Central memory CD8-positive, alpha-beta T cell (primary cell): ENCODE measurements at regions not wholly inside any gene's neighbourhood (a gene's known extent, or its start where the extent isn't known, plus 50 kb on each side); places are given as distances from the start of the nearest gene placed in this dataset.

Experiments
- ATAC-seq: fragments of 150-1000 bp; cut with Tn5 transposase; replicated peaks from 2 replicates; pipeline ENCODE4 v1.10.0; 2022; ENCODE audit warnings: mild to moderate bottlenecking, moderate FRiP score, moderate number of reproducible peaks; ENCODE audit not compliant: poor library complexity, severe bottlenecking; ENCODE audit errors: extremely low read depth
- DNase-seq, 2 donors: peaks; one replicate each; pipeline ENCODE4 v3.0.0; 2021; ENCODE audit warnings: low spot score in 2 of 2
- H3K27ac Mint-ChIP-seq: one replicate; pipeline ENCODE4 v1.8.0; 2022; ENCODE audit warnings: low read depth, mild to moderate bottlenecking, moderate library complexity, mixed read lengths
- H3K27me3 Mint-ChIP-seq: one replicate; pipeline ENCODE4 v1.8.0; 2022; ENCODE audit warnings: mixed read lengths
- H3K36me3 Mint-ChIP-seq: one replicate; pipeline ENCODE4 v1.8.0; 2022; ENCODE audit warnings: mild to moderate bottlenecking, moderate library complexity, mixed read lengths; ENCODE audit not compliant: insufficient read depth
- H3K4me1 Mint-ChIP-seq: one replicate; pipeline ENCODE4 v1.8.0; 2022; ENCODE audit warnings: mixed read lengths
- H3K4me3 Mint-ChIP-seq: one replicate; pipeline ENCODE4 v1.8.0; 2022; ENCODE audit warnings: mild to moderate bottlenecking, moderate library complexity, mixed read lengths
- H3K9me3 Mint-ChIP-seq: one replicate; pipeline ENCODE4 v1.8.0; 2022; ENCODE audit warnings: mixed read lengths

- H3K4me1 Mint-ChIP-seq: no peaks in the 10 kb centered on the region
- H3K9me3 Mint-ChIP-seq: no peaks in the 10 kb centered on the region
- no peak overlapping the region for H3K4me3 Mint-ChIP-seq
- DNase-seq (no peak), ATAC-seq (no peak)
- no peaks in the 10 kb centered on the region for H3K36me3 Mint-ChIP-seq
- H3K27me3 Mint-ChIP-seq: no peaks in the 10 kb centered on the region
- no peak overlapping the region for H3K27ac Mint-ChIP-seq
Observed at GRCh38 chr4:141390571-141390970, 169.9 kb downstream of the ZNF330 start.

GRCh38 chr4:141391293-141391692 lies 170.6 kb downstream of the ZNF330 start:
- no peak overlapping the region for H3K4me3 Mint-ChIP-seq
- ATAC-seq (no peak), DNase-seq (no peak)
- H3K27ac Mint-ChIP-seq: no peak overlapping the region
- H3K9me3 Mint-ChIP-seq: no peaks in the 10 kb centered on the region
- no peaks in the 10 kb centered on the region for H3K36me3 Mint-ChIP-seq
- H3K27me3 Mint-ChIP-seq: no peaks in the 10 kb centered on the region
- H3K4me1 Mint-ChIP-seq: no peaks in the 10 kb centered on the region

- Mint-ChIP-seq H3K4me3 (no peak overlapping the region), H3K9me3 (no peaks in the 10 kb centered on the region), H3K4me1 (no peaks in the 10 kb centered on the region), H3K36me3 (no peaks in the 10 kb centered on the region), H3K27me3 (no peaks in the 10 kb centered on the region), H3K27ac (no peak overlapping the region)
- no peak for DNase-seq
- no peak for ATAC-seq
Observed at GRCh38 chr4:141391771-141392170, 171.1 kb downstream of the ZNF330 start.

- ATAC-seq (no peak), DNase-seq (no peak)
- no peaks in the 10 kb centered on the region for H3K27me3 Mint-ChIP-seq
- H3K4me3 Mint-ChIP-seq: no peak overlapping the region
- H3K27ac Mint-ChIP-seq: no peak overlapping the region
- no peaks in the 10 kb centered on the region for H3K4me1 Mint-ChIP-seq
- H3K9me3 Mint-ChIP-seq: no peaks in the 10 kb centered on the region
- peaks cover 1% of the 10 kb centered on the region for H3K36me3 Mint-ChIP-seq
Observed at GRCh38 chr4:141395246-141395830, 174.6 kb downstream of the ZNF330 start.

- H3K27me3 Mint-ChIP-seq: no peaks in the 10 kb centered on the region
- no peak overlapping the region for H3K27ac Mint-ChIP-seq
- peaks cover 1% of the 10 kb centered on the region for H3K36me3 Mint-ChIP-seq
- DNase-seq (no peak), ATAC-seq (no peak)
- H3K9me3 Mint-ChIP-seq: no peaks in the 10 kb centered on the region
- H3K4me3 Mint-ChIP-seq: no peak overlapping the region
- no peaks in the 10 kb centered on the region for H3K4me1 Mint-ChIP-seq
Observed at GRCh38 chr4:141395919-141396318, 175.2 kb downstream of the ZNF330 start.

- H3K36me3 Mint-ChIP-seq: peaks cover 1% of the 10 kb centered on the region
- ATAC-seq (no peak), DNase-seq (no peak)
- H3K9me3 Mint-ChIP-seq: no peaks in the 10 kb centered on the region
- H3K4me3 Mint-ChIP-seq: no peak overlapping the region
- H3K27me3 Mint-ChIP-seq: no peaks in the 10 kb centered on the region
- H3K4me1 Mint-ChIP-seq: no peaks in the 10 kb centered on the region
- H3K27ac Mint-ChIP-seq: no peak overlapping the region
Observed at GRCh38 chr4:141402712-141403111, 182.0 kb downstream of the ZNF330 start.

GRCh38 chr4:141403782-141404181 lies 183.1 kb downstream of the ZNF330 start:
- no peaks in the 10 kb centered on the region for H3K4me1 Mint-ChIP-seq

GRCh38 chr4:141406237-141406636 lies 185.5 kb downstream of the ZNF330 start:
- DNase-seq: no peak
- no peaks in the 10 kb centered on the region for H3K4me1 Mint-ChIP-seq
- H3K27me3 Mint-ChIP-seq: no peaks in the 10 kb centered on the region
- no peaks in the 10 kb centered on the region for H3K36me3 Mint-ChIP-seq
- no peak overlapping the region for H3K27ac Mint-ChIP-seq
- H3K4me3 Mint-ChIP-seq: no peak overlapping the region
- H3K9me3 Mint-ChIP-seq: no peaks in the 10 kb centered on the region
- no peak for ATAC-seq

More at GRCh38 chr4:141403782-141404181, 183.1 kb downstream of the ZNF330 start:
- no peaks in the 10 kb centered on the region for H3K27me3 Mint-ChIP-seq
- peaks cover 1% of the 10 kb centered on the region for H3K36me3 Mint-ChIP-seq
- DNase-seq (no peak), ATAC-seq (no peak)
- H3K27ac Mint-ChIP-seq: no peak overlapping the region
- no peaks in the 10 kb centered on the region for H3K9me3 Mint-ChIP-seq
- H3K4me3 Mint-ChIP-seq: no peak overlapping the region

- DNase-seq: no peak
- Mint-ChIP-seq H3K27ac (no peak overlapping the region), H3K27me3 (no peaks in the 10 kb centered on the region), H3K36me3 (no peaks in the 10 kb centered on the region), H3K9me3 (no peaks in the 10 kb centered on the region), H3K4me1 (no peaks in the 10 kb centered on the region), H3K4me3 (no peak overlapping the region)
- no peak for ATAC-seq
Observed at GRCh38 chr4:141409556-141409955, 188.9 kb downstream of the ZNF330 start.

GRCh38 chr4:141410839-141411238 lies 190.1 kb downstream of the ZNF330 start:
- no peaks in the 10 kb centered on the region for H3K4me1 Mint-ChIP-seq
- DNase-seq (no peak), ATAC-seq (no peak)
- no peak overlapping the region for H3K27ac Mint-ChIP-seq
- H3K4me3 Mint-ChIP-seq: no peak overlapping the region
- H3K9me3 Mint-ChIP-seq: no peaks in the 10 kb centered on the region
- no peaks in the 10 kb centered on the region for H3K36me3 Mint-ChIP-seq
- no peaks in the 10 kb centered on the region for H3K27me3 Mint-ChIP-seq

GRCh38 chr4:141411936-141412335 lies 191.2 kb downstream of the ZNF330 start:
- Mint-ChIP-seq H3K27me3 (no peaks in the 10 kb centered on the region), H3K4me3 (no peak overlapping the region), H3K36me3 (no peaks in the 10 kb centered on the region), H3K4me1 (no peaks in the 10 kb centered on the region), H3K9me3 (no peaks in the 10 kb centered on the region), H3K27ac (no peak overlapping the region)
- no peak for ATAC-seq
- DNase-seq: no peak

GRCh38 chr4:141413366-141413765 lies 192.7 kb downstream of the ZNF330 start:
- H3K36me3 Mint-ChIP-seq: peaks cover 1% of the 10 kb centered on the region
- ATAC-seq (no peak), DNase-seq (no peak)
- H3K9me3 Mint-ChIP-seq: no peaks in the 10 kb centered on the region
- no peak overlapping the region for H3K4me3 Mint-ChIP-seq
- no peaks in the 10 kb centered on the region for H3K4me1 Mint-ChIP-seq
- H3K27me3 Mint-ChIP-seq: no peaks in the 10 kb centered on the region
- no peak overlapping the region for H3K27ac Mint-ChIP-seq

- no peak overlapping the region for H3K4me3 Mint-ChIP-seq
- no peak for DNase-seq
- H3K9me3 Mint-ChIP-seq: no peaks in the 10 kb centered on the region
- no peaks in the 10 kb centered on the region for H3K27me3 Mint-ChIP-seq
- H3K4me1 Mint-ChIP-seq: no peaks in the 10 kb centered on the region
- ATAC-seq: no peak
- peaks cover 1% of the 10 kb centered on the region for H3K36me3 Mint-ChIP-seq
- H3K27ac Mint-ChIP-seq: no peak overlapping the region
Observed at GRCh38 chr4:141415651-141416050, 195.0 kb downstream of the ZNF330 start.

GRCh38 chr4:141416219-141416618 lies 195.5 kb downstream of the ZNF330 start:
- no peaks in the 10 kb centered on the region for H3K9me3 Mint-ChIP-seq
- H3K27ac Mint-ChIP-seq: no peak overlapping the region
- H3K36me3 Mint-ChIP-seq: peaks cover 1% of the 10 kb centered on the region
- ATAC-seq: no peak
- no peak for DNase-seq
- no peaks in the 10 kb centered on the region for H3K4me1 Mint-ChIP-seq
- H3K27me3 Mint-ChIP-seq: no peaks in the 10 kb centered on the region
- no peak overlapping the region for H3K4me3 Mint-ChIP-seq
